CD4-positive, alpha-beta T cell (primary cell): ENCODE measurements at regions not wholly inside any gene's neighbourhood (a gene's known extent, or its start where the extent isn't known, plus 50 kb on each side); places are given as distances from the start of the nearest gene placed in this dataset.

Experiments used
- ATAC-seq: fragments of 200-7000 bp; cut with Tn5 transposase; one replicate; pipeline ENCODE4 v1.10.0; 2022; ENCODE audit warnings: mild to moderate bottlenecking; ENCODE audit not compliant: poor library complexity
- CTCF ChIA-PET: fragments of 350-600 bp; sonication (Branson Sonifier 250); formaldehyde crosslinking; loops from one replicate; lab custom pipeline; 2021; ENCODE audit warnings: antibody characterized with exemption, inconsistent platforms; lab: Charles Lee
- POLR2A ChIA-PET: fragments of 350-600 bp; sonication (Branson Sonifier 250); formaldehyde crosslinking; loops from one replicate; lab custom pipeline; 2021; ENCODE audit warnings: antibody characterized with exemption, inconsistent platforms; lab: Charles Lee
- DNase-seq, 14 experiments: peaks; one replicate each; pipeline ENCODE4 v3.0.0-alpha.2; 2013 to 2020; ENCODE audit warnings: mixed read lengths in 2 of 14
- H3K27ac ChIP-seq, 2 donors: one replicate each; pipeline versions ENCODE4 v1.5.1 to v1.7.0; 2013; ENCODE audit warnings: low read length in 2 of 2, low read depth in 1 of 2, mild to moderate bottlenecking in 1 of 2
- H3K27me3 ChIP-seq, 2 experiments: 1 replicate in 1 of 2; 2 replicates in 1 of 2; pipeline versions ENCODE4 v1.6.1 to v1.7.0; 2013; ENCODE audit warnings: low read length in 2 of 2, control low read depth in 1 of 2, mild to moderate bottlenecking in 1 of 2, moderate library complexity in 1 of 2; ENCODE audit not compliant: insufficient read depth in 2 of 2, control insufficient read depth in 1 of 2
- H3K36me3 ChIP-seq: one replicate; pipeline ENCODE4 v1.6.1; 2013; ENCODE audit warnings: low read length, control low read depth; ENCODE audit not compliant: insufficient read depth
- H3K4me1 ChIP-seq: one replicate; pipeline ENCODE4 v1.6.1; 2013; ENCODE audit warnings: low read length, control low read depth; ENCODE audit not compliant: insufficient read depth
- H3K4me3 ChIP-seq: one replicate; pipeline ENCODE4 v1.5.1; 2013; ENCODE audit warnings: mild to moderate bottlenecking, low read length, moderate library complexity
- H3K9me3 ChIP-seq, 2 experiments: 1 replicate in 1 of 2; 2 replicates in 1 of 2; pipeline versions ENCODE4 v1.6.1 to v1.7.0; 2013; ENCODE audit warnings: low read length in 2 of 2, mild to moderate bottlenecking in 2 of 2, control low read depth in 1 of 2, moderate library complexity in 1 of 2; ENCODE audit not compliant: control insufficient read depth in 1 of 2, insufficient read depth in 1 of 2
- H3K27ac Mint-ChIP-seq: one replicate; pipeline ENCODE4 v1.8.0; 2020; ENCODE audit warnings: mixed read lengths
- H3K27me3 Mint-ChIP-seq: one replicate; pipeline ENCODE4 v1.8.0; 2021; ENCODE audit warnings: mixed read lengths
- H3K36me3 Mint-ChIP-seq: one replicate; pipeline ENCODE4 v1.8.0; 2021; ENCODE audit warnings: low read depth, mixed read lengths
- H3K4me1 Mint-ChIP-seq: one replicate; pipeline ENCODE4 v1.8.0; 2021; ENCODE audit warnings: low read depth, mixed read lengths
- H3K4me3 Mint-ChIP-seq: one replicate; pipeline ENCODE4 v1.8.0; 2020; ENCODE audit warnings: mild to moderate bottlenecking, mixed read lengths
- H3K9me3 Mint-ChIP-seq: one replicate; pipeline ENCODE4 v1.8.0; 2020; ENCODE audit warnings: mixed read lengths
- intact Hi-C, 2 experiments: fragments of 100-400 bp; cut with DNase I in 1 of 2; cut with micrococcal nuclease in 1 of 2; formaldehyde crosslinking; loops; one replicate each; pipeline versions ENCODE4 v1.15.1 to v1.9.0; 2023 to 2025; cut with DNase I, micrococcal nuclease
- TF ChIP-seq, protein P1 (sequence below): fragments of 200-600 bp; IDR thresholded peaks from one replicate; pipeline ENCODE4 v1.8.0; 2022; ENCODE audit warnings: antibody characterized with exemption, mild to moderate bottlenecking

DNA sequence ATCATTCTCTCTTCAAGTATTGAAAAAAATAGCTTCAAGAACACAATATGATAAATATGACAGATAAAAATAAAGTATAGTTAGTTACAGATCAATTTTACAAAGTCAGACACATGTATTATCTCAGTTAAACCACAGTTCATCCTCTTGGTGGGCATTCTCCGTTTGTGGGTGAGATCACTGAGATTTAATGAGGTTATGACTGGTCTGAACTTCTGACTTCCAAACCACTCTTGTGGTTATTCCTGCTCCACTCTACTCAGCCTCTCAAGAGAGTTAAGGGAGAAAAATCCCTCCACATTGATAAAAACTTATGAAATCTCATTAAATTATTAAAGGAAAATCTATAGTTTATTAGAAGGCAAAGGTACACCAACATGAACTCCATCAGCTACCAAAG is 229.9 kb upstream of the LRTM1 start:
- H3K4me3 ChIP-seq = no peak overlapping the region
- TF ChIP-seq, protein P1, sequence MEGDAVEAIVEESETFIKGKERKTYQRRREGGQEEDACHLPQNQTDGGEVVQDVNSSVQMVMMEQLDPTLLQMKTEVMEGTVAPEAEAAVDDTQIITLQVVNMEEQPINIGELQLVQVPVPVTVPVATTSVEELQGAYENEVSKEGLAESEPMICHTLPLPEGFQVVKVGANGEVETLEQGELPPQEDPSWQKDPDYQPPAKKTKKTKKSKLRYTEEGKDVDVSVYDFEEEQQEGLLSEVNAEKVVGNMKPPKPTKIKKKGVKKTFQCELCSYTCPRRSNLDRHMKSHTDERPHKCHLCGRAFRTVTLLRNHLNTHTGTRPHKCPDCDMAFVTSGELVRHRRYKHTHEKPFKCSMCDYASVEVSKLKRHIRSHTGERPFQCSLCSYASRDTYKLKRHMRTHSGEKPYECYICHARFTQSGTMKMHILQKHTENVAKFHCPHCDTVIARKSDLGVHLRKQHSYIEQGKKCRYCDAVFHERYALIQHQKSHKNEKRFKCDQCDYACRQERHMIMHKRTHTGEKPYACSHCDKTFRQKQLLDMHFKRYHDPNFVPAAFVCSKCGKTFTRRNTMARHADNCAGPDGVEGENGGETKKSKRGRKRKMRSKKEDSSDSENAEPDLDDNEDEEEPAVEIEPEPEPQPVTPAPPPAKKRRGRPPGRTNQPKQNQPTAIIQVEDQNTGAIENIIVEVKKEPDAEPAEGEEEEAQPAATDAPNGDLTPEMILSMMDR = no peak
- H3K36me3 ChIP-seq = no peaks in the 10 kb centered on the region
- H3K9me3 ChIP-seq = peaks cover 0 to 7% of the 10 kb centered on the region in 2 experiments
- no peaks in the 10 kb centered on the region for H3K4me1 Mint-ChIP-seq
- H3K36me3 Mint-ChIP-seq = no peaks in the 10 kb centered on the region
- ChIA-PET POLR2A (no interaction called here), CTCF (no interaction called here)
- H3K4me1 ChIP-seq = no peaks in the 10 kb centered on the region
- H3K4me3 Mint-ChIP-seq = no peak overlapping the region
- no peak overlapping the region for H3K27ac Mint-ChIP-seq
- H3K27me3 ChIP-seq = no peaks in the 10 kb centered on the region
- DNase-seq (no peak), ATAC-seq (no peak)
- no peaks in the 10 kb centered on the region for H3K27me3 Mint-ChIP-seq
- H3K27ac ChIP-seq = no peak overlapping the region
- peaks cover 4% of the 10 kb centered on the region for H3K9me3 Mint-ChIP-seq
- intact Hi-C loops = no loop called here

DNA sequence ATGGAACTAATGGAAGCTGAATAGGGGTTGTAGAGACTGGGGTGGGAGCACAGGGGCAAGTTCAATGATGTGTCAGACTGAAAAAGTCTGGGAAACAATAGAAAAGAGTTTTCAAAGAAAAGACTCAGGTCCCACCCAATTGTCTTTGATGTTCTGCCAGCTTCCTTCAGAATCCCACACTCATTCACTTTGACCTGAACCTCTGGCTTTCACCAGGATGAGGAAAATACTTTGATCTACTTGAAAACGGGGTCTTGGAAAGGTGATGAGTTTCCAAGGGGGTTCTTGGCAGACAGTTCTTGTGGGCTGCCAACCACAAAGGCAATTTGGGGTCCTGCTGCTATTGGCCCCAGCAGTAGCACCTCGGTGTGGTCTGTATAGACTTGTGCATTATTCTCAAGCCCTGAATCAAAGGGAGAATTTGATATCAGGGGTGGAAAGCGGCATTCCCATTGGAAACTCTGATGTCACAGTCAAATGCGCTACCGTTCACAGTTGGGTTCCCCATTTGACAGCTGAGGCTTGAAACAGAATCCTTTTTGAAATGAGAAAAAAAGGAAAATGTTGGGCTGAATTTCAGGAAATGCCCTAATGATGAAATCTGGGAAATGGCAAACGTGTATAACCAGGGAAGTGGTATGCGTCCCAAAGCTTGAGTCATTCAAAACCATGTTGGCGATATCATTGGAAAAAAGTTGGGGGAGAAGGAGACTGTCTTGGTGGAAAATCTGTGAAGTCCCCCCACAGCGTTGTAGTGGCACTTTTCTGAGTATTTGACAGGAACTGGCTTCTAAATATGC is 229.2 kb upstream of the LRTM1 start:
- H3K36me3 Mint-ChIP-seq = no peaks in the 10 kb centered on the region
- CTCF ChIA-PET = no interaction called here
- intact Hi-C loops = no loop called here

DNA sequence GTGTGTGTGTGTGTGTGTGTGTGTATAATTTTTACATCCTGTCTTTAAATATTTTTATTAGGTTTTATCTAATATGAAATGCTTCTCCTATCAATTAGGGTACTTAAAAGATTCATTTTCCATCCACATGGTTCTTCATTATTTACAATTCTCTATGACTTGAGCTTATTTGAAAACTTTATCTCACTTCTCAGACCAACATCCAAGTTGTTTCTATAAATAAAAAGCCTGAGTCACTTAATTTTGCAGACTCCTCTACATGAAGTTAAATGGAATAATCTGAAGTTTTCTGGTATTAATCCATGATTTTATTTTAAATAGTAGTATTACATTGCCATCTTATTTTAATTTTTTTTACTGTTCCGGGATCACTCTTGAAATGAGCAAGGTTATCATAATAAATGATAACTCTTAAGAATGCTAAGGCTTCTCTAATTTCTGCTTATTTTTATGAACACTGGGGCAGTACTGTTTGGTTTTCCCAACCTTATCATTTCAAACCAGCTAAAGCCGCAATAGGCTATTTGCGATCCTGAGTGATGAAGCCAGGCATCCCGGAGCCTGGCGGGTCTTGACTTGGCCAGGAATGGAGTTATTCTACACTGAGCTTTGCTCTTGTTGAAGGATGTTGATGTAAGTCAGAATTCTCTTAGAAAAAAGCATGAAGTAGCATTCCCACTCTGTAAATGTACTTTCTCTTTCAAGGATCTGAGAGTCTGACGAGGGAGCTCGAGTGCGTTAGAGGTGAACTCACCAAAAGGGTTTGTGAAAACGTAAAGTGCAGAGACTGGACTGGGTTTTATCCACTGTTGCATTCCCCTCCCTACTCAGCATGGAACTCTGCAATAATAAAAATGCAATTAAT is 220.2 kb upstream of the LRTM1 start:
- H3K27ac ChIP-seq = no peak overlapping the region
- ChIA-PET CTCF (interaction anchor here (0.8 kb wide), 1 partner anchor 19 kb away, joined by 3 read pairs; no protein-coding TSS in a partner anchor), POLR2A (no interaction called here)
- H3K9me3 ChIP-seq = no peaks in the 10 kb centered on the region
- no peak overlapping the region for H3K4me3 Mint-ChIP-seq
- DNase-seq (no peak), ATAC-seq (no peak)
- no peaks in the 10 kb centered on the region for H3K27me3 Mint-ChIP-seq
- no peak overlapping the region for H3K4me3 ChIP-seq
- H3K4me1 ChIP-seq = no peaks in the 10 kb centered on the region
- TF ChIP-seq, protein P1 = no peak
- intact Hi-C loops = no loop called here
- H3K4me1 Mint-ChIP-seq = no peaks in the 10 kb centered on the region
- peaks cover 3% of the 10 kb centered on the region for H3K9me3 Mint-ChIP-seq
- no peaks in the 10 kb centered on the region for H3K27me3 ChIP-seq
- H3K36me3 ChIP-seq = no peaks in the 10 kb centered on the region
- H3K27ac Mint-ChIP-seq = no peak overlapping the region
- H3K36me3 Mint-ChIP-seq = no peaks in the 10 kb centered on the region

More for the DNA sequence above, 229.2 kb upstream of the LRTM1 start:
- Mint-ChIP-seq H3K4me1 (no peaks in the 10 kb centered on the region), H3K27ac (no peak overlapping the region), H3K27me3 (no peaks in the 10 kb centered on the region), H3K9me3 (peaks cover 4% of the 10 kb centered on the region), H3K4me3 (no peak overlapping the region)
- DNase-seq = no peak
- peaks cover 0 to 7% of the 10 kb centered on the region in 2 experiments for H3K9me3 ChIP-seq
- no peaks in the 10 kb centered on the region for H3K27me3 ChIP-seq
- no peaks in the 10 kb centered on the region for H3K4me1 ChIP-seq
- ATAC-seq = no peak
- H3K4me3 ChIP-seq = no peak overlapping the region
- POLR2A ChIA-PET = no interaction called here
- no peak overlapping the region for H3K27ac ChIP-seq
- TF ChIP-seq, protein P1 = no peak
- H3K36me3 ChIP-seq = no peaks in the 10 kb centered on the region
